ENCODE measurements at regions not wholly inside any gene's neighbourhood (a gene's known extent, or its start where the extent isn't known, plus 50 kb on each side); places are given as distances from the start of the nearest gene placed in this dataset.

- no peak overlapping the region for H3K4me3 Mint-ChIP-seq
- no peak for DNase-seq (ENCODE audit: low spot score in 2 of 2, unreplicated experiment in 2 of 2)
- H3K9me3 Mint-ChIP-seq = no peaks in the 10 kb centered on the region
- no peaks in the 10 kb centered on the region for H3K27me3 Mint-ChIP-seq (ENCODE audit: low read depth)
- TF ChIP-seq CTCF (IDR thresholded peaks at IDR 0.05; ENCODE audit: unreplicated experiment) = no peak
- H3K4me1 Mint-ChIP-seq = peaks cover 20% of the 10 kb centered on the region
- H3K36me3 Mint-ChIP-seq = no peaks in the 10 kb centered on the region
- H3K27ac Mint-ChIP-seq = peak overlapping the region; percentile 78
These were observed 212.8 kb upstream of the ADAMTSL1 start for GRCh38 chr9:18261181-18261580.

- DNase-seq (ENCODE audit: low spot score in 2 of 2, unreplicated experiment in 2 of 2) = no peak
- no peak overlapping the region for H3K27ac Mint-ChIP-seq
- no peaks in the 10 kb centered on the region for H3K27me3 Mint-ChIP-seq (ENCODE audit: low read depth)
- no peaks in the 10 kb centered on the region for H3K9me3 Mint-ChIP-seq
- no peak for TF ChIP-seq CTCF (IDR thresholded peaks at IDR 0.05; ENCODE audit: unreplicated experiment)
- H3K4me1 Mint-ChIP-seq = peaks cover 16% of the 10 kb centered on the region
- no peaks in the 10 kb centered on the region for H3K36me3 Mint-ChIP-seq
- H3K4me3 Mint-ChIP-seq = no peak overlapping the region
These were observed 210.6 kb upstream of the ADAMTSL1 start for GRCh38 chr9:18263377-18263776.

- Mint-ChIP-seq H3K36me3 (no peaks in the 10 kb centered on the region), H3K27ac (no peak overlapping the region), H3K4me3 (no peak overlapping the region), H3K27me3 (ENCODE audit: low read depth) (no peaks in the 10 kb centered on the region), H3K9me3 (peaks cover 10% of the 10 kb centered on the region), H3K4me1 (peaks cover 7% of the 10 kb centered on the region)
- no peak for TF ChIP-seq CTCF (IDR thresholded peaks at IDR 0.05; ENCODE audit: unreplicated experiment)
- no peak for DNase-seq (ENCODE audit: low spot score in 2 of 2, unreplicated experiment in 2 of 2)
These were observed 205.6 kb upstream of the ADAMTSL1 start for GRCh38 chr9:18268381-18268780.

- H3K9me3 Mint-ChIP-seq = peaks cover 19% of the 10 kb centered on the region
- H3K27me3 Mint-ChIP-seq (ENCODE audit: low read depth) = no peaks in the 10 kb centered on the region
- H3K4me1 Mint-ChIP-seq = peaks cover 7% of the 10 kb centered on the region
- no peaks in the 10 kb centered on the region for H3K36me3 Mint-ChIP-seq
- no peak overlapping the region for H3K27ac Mint-ChIP-seq
- no peak for TF ChIP-seq CTCF (IDR thresholded peaks at IDR 0.05; ENCODE audit: unreplicated experiment)
- no peak overlapping the region for H3K4me3 Mint-ChIP-seq
- DNase-seq (ENCODE audit: low spot score in 2 of 2, unreplicated experiment in 2 of 2) = no peak
These were observed 204.4 kb upstream of the ADAMTSL1 start for GRCh38 chr9:18269561-18269960.

- peaks cover 4% of the 10 kb centered on the region for H3K36me3 Mint-ChIP-seq
- TF ChIP-seq CTCF (IDR thresholded peaks at IDR 0.05; ENCODE audit: unreplicated experiment) = no peak
- peaks cover 45% of the 10 kb centered on the region for H3K9me3 Mint-ChIP-seq
- no peaks in the 10 kb centered on the region for H3K27me3 Mint-ChIP-seq (ENCODE audit: low read depth)
- H3K27ac Mint-ChIP-seq = no peak overlapping the region
- H3K4me3 Mint-ChIP-seq = no peak overlapping the region
- DNase-seq (ENCODE audit: low spot score in 2 of 2, unreplicated experiment in 2 of 2) = no peak
- H3K4me1 Mint-ChIP-seq = peaks cover 3% of the 10 kb centered on the region
These were observed 199.3 kb upstream of the ADAMTSL1 start for GRCh38 chr9:18274693-18275092.

Data from mesothelial cell of epicardium (in vitro differentiated cells).